WTC11 (cell line): ENCODE measurements at regions not wholly inside any gene's neighbourhood (a gene's known extent, or its start where the extent isn't known, plus 50 kb on each side); places are given as distances from the start of the nearest gene placed in this dataset.
"Not testable (repeated sequence)": the region's sequence is repeated elsewhere in the genome, so short reads cannot be mapped to it uniquely, and the experiment has no call there.

Experiments
- ATAC-seq: fragments of 200-7000 bp; cut with Tn5 transposase; 2 replicates; pipeline ENCODE4 v1.10.0; 2021; ENCODE audit warnings: mild to moderate bottlenecking, moderate library complexity
- CTCF ChIA-PET: fragments of 300-600 bp; sonication (Branson Sonifier 250); formaldehyde crosslinking; loops from one replicate; lab custom pipeline; 2021; ENCODE audit warnings: antibody characterized with exemption; lab: Charles Lee
- POLR2A ChIA-PET: fragments of 350-600 bp; sonication (Branson Sonifier 250); formaldehyde crosslinking; loops from one replicate; lab custom pipeline; 2021; ENCODE audit warnings: antibody characterized with exemption; lab: Charles Lee
- DNase-seq: peaks from one replicate; pipeline ENCODE4 v3.0.0; 2021; ENCODE audit warnings: low spot score
- H3K27ac Mint-ChIP-seq: 2 replicates; pipeline ENCODE4 v1.8.0; 2021; ENCODE audit warnings: mixed read lengths
- H3K27me3 Mint-ChIP-seq: 2 replicates; pipeline ENCODE4 v1.8.0; 2021; ENCODE audit warnings: low read depth, mild to moderate bottlenecking, moderate library complexity, mixed read lengths
- H3K36me3 Mint-ChIP-seq: 2 replicates; pipeline ENCODE4 v1.8.0; 2021; ENCODE audit warnings: mixed read lengths
- H3K4me1 Mint-ChIP-seq: 2 replicates; pipeline ENCODE4 v1.8.0; 2022; ENCODE audit warnings: mixed read lengths
- H3K4me3 Mint-ChIP-seq: 2 replicates; pipeline ENCODE4 v1.8.0; 2021; ENCODE audit warnings: mild to moderate bottlenecking, moderate library complexity, mixed read lengths
- H3K9me3 Mint-ChIP-seq: 2 replicates; pipeline ENCODE4 v1.8.0; 2021; ENCODE audit warnings: mixed read lengths
- FOXK1 ChIP-seq: sonication (generic); formaldehyde crosslinking; IDR thresholded peaks from 2 replicates; pipeline ENCODE4 v1.8.0; 2022; ENCODE audit warnings: mild to moderate bottlenecking, moderate library complexity, missing genetic modification reagents
- KAT7 ChIP-seq: sonication (generic); formaldehyde crosslinking; IDR thresholded peaks from 2 replicates; pipeline ENCODE4 v1.8.1; 2023; ENCODE audit warnings: missing genetic modification reagents, mild to moderate bottlenecking, borderline replicate concordance
- NFE2L1 ChIP-seq: sonication (generic); formaldehyde crosslinking; IDR thresholded peaks from 2 replicates; pipeline ENCODE4 v1.8.1; 2023; ENCODE audit warnings: missing genetic modification reagents
- TEAD4 ChIP-seq: sonication (generic); formaldehyde crosslinking; IDR thresholded peaks from 2 replicates; pipeline ENCODE4 v1.8.0; 2022; ENCODE audit warnings: mild to moderate bottlenecking, missing genetic modification reagents
- ZNF263 ChIP-seq: sonication (generic); formaldehyde crosslinking; IDR thresholded peaks from 2 replicates; pipeline ENCODE4 v1.8.1; 2022; ENCODE audit warnings: low read depth, mild to moderate bottlenecking, moderate library complexity, missing genetic modification reagents
- ZNF317 ChIP-seq: sonication (generic); formaldehyde crosslinking; IDR thresholded peaks from 2 replicates; pipeline ENCODE4 v1.8.1; 2023; ENCODE audit warnings: low read depth, mild to moderate bottlenecking, moderate library complexity, missing genetic modification reagents, borderline replicate concordance
- TF ChIP-seq, protein P1 (sequence below): sonication (generic); formaldehyde crosslinking; IDR thresholded peaks from 2 replicates; pipeline ENCODE4 v1.8.1; 2023; ENCODE audit warnings: mild to moderate bottlenecking, missing genetic modification reagents, borderline replicate concordance
- TF ChIP-seq, protein P2 (sequence below): fragments of 250-450 bp; sonication (Bioruptor Pico); IDR thresholded peaks from 2 replicates; pipeline ENCODE4 v1.9.0; 2021; ENCODE audit warnings: mild to moderate bottlenecking, borderline replicate concordance
- TF ChIP-seq, protein P3 (sequence below): sonication (generic); formaldehyde crosslinking; IDR thresholded peaks from 2 replicates; pipeline ENCODE4 v1.8.1; 2023; ENCODE audit warnings: mild to moderate bottlenecking, moderate library complexity, missing genetic modification reagents
- TF ChIP-seq, protein P4 (sequence below): sonication (generic); formaldehyde crosslinking; IDR thresholded peaks from 2 replicates; pipeline ENCODE4 v1.8.1; 2023; ENCODE audit warnings: mild to moderate bottlenecking, missing genetic modification reagents, moderate library complexity
- TF ChIP-seq, protein P5 (sequence below): fragments of 250-450 bp; sonication (Bioruptor Pico); IDR thresholded peaks from 2 replicates; pipeline ENCODE4 v1.9.0; 2021; ENCODE audit warnings: mild to moderate bottlenecking
- TF ChIP-seq, protein P6 (sequence below): sonication (generic); formaldehyde crosslinking; IDR thresholded peaks from 2 replicates; pipeline ENCODE4 v1.8.0; 2022; ENCODE audit warnings: mild to moderate bottlenecking, missing genetic modification reagents
- TF ChIP-seq, protein P7 (sequence below): sonication (generic); formaldehyde crosslinking; IDR thresholded peaks from 2 replicates; pipeline ENCODE4 v1.8.1; 2022; ENCODE audit warnings: mild to moderate bottlenecking, moderate library complexity, missing genetic modification reagents

DNA sequence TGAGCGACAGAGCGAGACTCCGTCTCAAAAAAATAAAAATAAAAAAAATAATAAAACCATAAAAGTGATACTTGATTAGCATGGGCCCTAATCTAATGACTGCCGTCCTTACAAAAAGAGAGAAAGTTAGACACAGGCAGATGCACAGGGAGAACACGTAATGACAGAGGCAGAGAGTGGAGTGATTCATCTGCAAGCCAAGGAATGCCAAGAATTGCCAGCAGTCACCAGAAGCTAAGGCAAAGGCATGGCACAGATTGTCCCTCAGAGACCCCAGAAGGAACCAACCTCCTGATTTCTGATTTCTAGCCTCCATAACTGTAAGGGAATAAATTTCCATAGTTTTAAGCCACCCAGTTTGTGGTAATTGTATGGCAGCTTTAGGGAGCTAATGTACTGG, 79.6 kb upstream of the FREM1 start:
- peaks cover 19% of the 10 kb centered on the region for H3K4me1 Mint-ChIP-seq
- H3K27me3 Mint-ChIP-seq: peaks cover 3% of the 10 kb centered on the region; the same call in 1 of the 2 replicates
- ATAC-seq (no peak), DNase-seq (no peak)
- no peak for TF ChIP-seq TEAD4 (CRISPR knock-in tag)
- TF ChIP-seq, protein P1, sequence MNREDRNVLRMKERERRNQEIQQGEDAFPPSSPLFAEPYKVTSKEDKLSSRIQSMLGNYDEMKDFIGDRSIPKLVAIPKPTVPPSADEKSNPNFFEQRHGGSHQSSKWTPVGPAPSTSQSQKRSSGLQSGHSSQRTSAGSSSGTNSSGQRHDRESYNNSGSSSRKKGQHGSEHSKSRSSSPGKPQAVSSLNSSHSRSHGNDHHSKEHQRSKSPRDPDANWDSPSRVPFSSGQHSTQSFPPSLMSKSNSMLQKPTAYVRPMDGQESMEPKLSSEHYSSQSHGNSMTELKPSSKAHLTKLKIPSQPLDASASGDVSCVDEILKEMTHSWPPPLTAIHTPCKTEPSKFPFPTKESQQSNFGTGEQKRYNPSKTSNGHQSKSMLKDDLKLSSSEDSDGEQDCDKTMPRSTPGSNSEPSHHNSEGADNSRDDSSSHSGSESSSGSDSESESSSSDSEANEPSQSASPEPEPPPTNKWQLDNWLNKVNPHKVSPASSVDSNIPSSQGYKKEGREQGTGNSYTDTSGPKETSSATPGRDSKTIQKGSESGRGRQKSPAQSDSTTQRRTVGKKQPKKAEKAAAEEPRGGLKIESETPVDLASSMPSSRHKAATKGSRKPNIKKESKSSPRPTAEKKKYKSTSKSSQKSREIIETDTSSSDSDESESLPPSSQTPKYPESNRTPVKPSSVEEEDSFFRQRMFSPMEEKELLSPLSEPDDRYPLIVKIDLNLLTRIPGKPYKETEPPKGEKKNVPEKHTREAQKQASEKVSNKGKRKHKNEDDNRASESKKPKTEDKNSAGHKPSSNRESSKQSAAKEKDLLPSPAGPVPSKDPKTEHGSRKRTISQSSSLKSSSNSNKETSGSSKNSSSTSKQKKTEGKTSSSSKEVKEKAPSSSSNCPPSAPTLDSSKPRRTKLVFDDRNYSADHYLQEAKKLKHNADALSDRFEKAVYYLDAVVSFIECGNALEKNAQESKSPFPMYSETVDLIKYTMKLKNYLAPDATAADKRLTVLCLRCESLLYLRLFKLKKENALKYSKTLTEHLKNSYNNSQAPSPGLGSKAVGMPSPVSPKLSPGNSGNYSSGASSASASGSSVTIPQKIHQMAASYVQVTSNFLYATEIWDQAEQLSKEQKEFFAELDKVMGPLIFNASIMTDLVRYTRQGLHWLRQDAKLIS (CRISPR knock-in tag): no peak
- TF ChIP-seq KAT7 (CRISPR knock-in tag): no peak
- no peak for TF ChIP-seq ZNF317 (CRISPR knock-in tag)
- TF ChIP-seq, protein P2, sequence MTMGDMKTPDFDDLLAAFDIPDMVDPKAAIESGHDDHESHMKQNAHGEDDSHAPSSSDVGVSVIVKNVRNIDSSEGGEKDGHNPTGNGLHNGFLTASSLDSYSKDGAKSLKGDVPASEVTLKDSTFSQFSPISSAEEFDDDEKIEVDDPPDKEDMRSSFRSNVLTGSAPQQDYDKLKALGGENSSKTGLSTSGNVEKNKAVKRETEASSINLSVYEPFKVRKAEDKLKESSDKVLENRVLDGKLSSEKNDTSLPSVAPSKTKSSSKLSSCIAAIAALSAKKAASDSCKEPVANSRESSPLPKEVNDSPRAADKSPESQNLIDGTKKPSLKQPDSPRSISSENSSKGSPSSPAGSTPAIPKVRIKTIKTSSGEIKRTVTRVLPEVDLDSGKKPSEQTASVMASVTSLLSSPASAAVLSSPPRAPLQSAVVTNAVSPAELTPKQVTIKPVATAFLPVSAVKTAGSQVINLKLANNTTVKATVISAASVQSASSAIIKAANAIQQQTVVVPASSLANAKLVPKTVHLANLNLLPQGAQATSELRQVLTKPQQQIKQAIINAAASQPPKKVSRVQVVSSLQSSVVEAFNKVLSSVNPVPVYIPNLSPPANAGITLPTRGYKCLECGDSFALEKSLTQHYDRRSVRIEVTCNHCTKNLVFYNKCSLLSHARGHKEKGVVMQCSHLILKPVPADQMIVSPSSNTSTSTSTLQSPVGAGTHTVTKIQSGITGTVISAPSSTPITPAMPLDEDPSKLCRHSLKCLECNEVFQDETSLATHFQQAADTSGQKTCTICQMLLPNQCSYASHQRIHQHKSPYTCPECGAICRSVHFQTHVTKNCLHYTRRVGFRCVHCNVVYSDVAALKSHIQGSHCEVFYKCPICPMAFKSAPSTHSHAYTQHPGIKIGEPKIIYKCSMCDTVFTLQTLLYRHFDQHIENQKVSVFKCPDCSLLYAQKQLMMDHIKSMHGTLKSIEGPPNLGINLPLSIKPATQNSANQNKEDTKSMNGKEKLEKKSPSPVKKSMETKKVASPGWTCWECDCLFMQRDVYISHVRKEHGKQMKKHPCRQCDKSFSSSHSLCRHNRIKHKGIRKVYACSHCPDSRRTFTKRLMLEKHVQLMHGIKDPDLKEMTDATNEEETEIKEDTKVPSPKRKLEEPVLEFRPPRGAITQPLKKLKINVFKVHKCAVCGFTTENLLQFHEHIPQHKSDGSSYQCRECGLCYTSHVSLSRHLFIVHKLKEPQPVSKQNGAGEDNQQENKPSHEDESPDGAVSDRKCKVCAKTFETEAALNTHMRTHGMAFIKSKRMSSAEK (CRISPR knock-in tag): no peak
- TF ChIP-seq, protein P3, sequence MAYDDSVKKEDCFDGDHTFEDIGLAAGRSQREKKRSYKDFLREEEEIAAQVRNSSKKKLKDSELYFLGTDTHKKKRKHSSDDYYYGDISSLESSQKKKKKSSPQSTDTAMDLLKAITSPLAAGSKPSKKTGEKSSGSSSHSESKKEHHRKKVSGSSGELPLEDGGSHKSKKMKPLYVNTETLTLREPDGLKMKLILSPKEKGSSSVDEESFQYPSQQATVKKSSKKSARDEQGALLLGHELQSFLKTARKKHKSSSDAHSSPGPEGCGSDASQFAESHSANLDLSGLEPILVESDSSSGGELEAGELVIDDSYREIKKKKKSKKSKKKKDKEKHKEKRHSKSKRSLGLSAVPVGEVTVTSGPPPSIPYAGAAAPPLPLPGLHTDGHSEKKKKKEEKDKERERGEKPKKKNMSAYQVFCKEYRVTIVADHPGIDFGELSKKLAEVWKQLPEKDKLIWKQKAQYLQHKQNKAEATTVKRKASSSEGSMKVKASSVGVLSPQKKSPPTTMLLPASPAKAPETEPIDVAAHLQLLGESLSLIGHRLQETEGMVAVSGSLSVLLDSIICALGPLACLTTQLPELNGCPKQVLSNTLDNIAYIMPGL: no peak
- no peak for TF ChIP-seq ZNF263 (CRISPR knock-in tag)
- TF ChIP-seq, protein P4, sequence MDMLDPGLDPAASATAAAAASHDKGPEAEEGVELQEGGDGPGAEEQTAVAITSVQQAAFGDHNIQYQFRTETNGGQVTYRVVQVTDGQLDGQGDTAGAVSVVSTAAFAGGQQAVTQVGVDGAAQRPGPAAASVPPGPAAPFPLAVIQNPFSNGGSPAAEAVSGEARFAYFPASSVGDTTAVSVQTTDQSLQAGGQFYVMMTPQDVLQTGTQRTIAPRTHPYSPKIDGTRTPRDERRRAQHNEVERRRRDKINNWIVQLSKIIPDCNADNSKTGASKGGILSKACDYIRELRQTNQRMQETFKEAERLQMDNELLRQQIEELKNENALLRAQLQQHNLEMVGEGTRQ (CRISPR knock-in tag): no peak
- TF ChIP-seq, protein P5, sequence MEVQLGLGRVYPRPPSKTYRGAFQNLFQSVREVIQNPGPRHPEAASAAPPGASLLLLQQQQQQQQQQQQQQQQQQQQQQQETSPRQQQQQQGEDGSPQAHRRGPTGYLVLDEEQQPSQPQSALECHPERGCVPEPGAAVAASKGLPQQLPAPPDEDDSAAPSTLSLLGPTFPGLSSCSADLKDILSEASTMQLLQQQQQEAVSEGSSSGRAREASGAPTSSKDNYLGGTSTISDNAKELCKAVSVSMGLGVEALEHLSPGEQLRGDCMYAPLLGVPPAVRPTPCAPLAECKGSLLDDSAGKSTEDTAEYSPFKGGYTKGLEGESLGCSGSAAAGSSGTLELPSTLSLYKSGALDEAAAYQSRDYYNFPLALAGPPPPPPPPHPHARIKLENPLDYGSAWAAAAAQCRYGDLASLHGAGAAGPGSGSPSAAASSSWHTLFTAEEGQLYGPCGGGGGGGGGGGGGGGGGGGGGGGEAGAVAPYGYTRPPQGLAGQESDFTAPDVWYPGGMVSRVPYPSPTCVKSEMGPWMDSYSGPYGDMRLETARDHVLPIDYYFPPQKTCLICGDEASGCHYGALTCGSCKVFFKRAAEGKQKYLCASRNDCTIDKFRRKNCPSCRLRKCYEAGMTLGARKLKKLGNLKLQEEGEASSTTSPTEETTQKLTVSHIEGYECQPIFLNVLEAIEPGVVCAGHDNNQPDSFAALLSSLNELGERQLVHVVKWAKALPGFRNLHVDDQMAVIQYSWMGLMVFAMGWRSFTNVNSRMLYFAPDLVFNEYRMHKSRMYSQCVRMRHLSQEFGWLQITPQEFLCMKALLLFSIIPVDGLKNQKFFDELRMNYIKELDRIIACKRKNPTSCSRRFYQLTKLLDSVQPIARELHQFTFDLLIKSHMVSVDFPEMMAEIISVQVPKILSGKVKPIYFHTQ: no peak
- TF ChIP-seq, protein P6, sequence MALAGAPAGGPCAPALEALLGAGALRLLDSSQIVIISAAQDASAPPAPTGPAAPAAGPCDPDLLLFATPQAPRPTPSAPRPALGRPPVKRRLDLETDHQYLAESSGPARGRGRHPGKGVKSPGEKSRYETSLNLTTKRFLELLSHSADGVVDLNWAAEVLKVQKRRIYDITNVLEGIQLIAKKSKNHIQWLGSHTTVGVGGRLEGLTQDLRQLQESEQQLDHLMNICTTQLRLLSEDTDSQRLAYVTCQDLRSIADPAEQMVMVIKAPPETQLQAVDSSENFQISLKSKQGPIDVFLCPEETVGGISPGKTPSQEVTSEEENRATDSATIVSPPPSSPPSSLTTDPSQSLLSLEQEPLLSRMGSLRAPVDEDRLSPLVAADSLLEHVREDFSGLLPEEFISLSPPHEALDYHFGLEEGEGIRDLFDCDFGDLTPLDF (CRISPR knock-in tag): no peak
- no peak for TF ChIP-seq NFE2L1 (CRISPR knock-in tag)
- TF ChIP-seq, protein P7, sequence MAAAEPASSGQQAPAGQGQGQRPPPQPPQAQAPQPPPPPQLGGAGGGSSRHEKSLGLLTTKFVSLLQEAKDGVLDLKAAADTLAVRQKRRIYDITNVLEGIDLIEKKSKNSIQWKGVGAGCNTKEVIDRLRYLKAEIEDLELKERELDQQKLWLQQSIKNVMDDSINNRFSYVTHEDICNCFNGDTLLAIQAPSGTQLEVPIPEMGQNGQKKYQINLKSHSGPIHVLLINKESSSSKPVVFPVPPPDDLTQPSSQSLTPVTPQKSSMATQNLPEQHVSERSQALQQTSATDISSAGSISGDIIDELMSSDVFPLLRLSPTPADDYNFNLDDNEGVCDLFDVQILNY (CRISPR knock-in tag): no peak
- TF ChIP-seq FOXK1 (CRISPR knock-in tag): no peak
- POLR2A ChIA-PET: no interaction called here
- H3K27ac Mint-ChIP-seq: no peak overlapping the region
- no peaks in the 10 kb centered on the region for H3K9me3 Mint-ChIP-seq
- no peak overlapping the region for H3K4me3 Mint-ChIP-seq
- H3K36me3 Mint-ChIP-seq: no peaks in the 10 kb centered on the region
- CTCF ChIA-PET: no interaction called here

DNA sequence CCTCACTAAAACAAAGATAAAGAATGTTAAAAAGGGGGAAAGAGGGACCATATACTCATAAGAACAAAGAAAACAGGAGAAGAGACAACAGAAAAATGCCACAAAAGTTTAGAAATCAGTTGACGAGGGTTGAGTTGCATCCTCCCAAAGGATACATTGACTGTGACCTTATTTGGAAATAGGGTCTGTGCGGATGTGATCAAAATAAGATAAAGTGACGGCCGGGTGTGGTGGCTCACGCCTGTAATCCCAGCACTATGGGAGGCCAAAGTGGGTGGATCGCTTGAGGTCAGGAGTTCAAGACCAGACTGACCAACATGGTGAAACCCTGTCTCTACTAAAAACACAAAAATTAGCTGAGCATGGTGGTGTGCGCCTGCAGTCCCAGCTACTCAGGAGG, 79.1 kb upstream of the FREM1 start:
- H3K9me3 Mint-ChIP-seq, POLR2A ChIA-PET, DNase-seq, H3K4me3 Mint-ChIP-seq, H3K27me3 Mint-ChIP-seq, H3K36me3 Mint-ChIP-seq, H3K27ac Mint-ChIP-seq, CTCF ChIA-PET, ATAC-seq: not testable (repeated sequence)
- peaks cover 19% of the 10 kb centered on the region for H3K4me1 Mint-ChIP-seq
